H1 (cell line): ENCODE measurements at regions not wholly inside any gene's neighbourhood (a gene's known extent, or its start where the extent isn't known, plus 50 kb on each side); places are given as distances from the start of the nearest gene placed in this dataset.
A peak's percentile ranks its signal among the peaks of the same experiment; 100 is the strongest.

Source experiments
- CTCF ChIA-PET: fragments of 300-600 bp; sonication (Branson Sonifier 250); formaldehyde crosslinking; loops from one replicate; lab custom pipeline; 2021; ENCODE audit not compliant: partially characterized antibody; lab: Charles Lee
- POLR2A ChIA-PET: fragments of 300-600 bp; sonication (Branson Sonifier 250); formaldehyde crosslinking; loops from one replicate; lab custom pipeline; 2021; ENCODE audit warnings: inconsistent platforms; ENCODE audit not compliant: partially characterized antibody; lab: Charles Lee
- DNase-seq, 2 experiments: peaks; one replicate each; pipeline versions ENCODE4 v3.0.0 to v3.0.0-alpha.2; 2010 to 2022; ENCODE audit warnings: low spot score in 2 of 2, low read depth in 1 of 2, mixed read lengths in 1 of 2
- FAIRE-seq: peaks from 2 replicates; lab custom pipeline; 2011; peaks lifted over from hg19 to GRCh38; lab: Jason Lieb, UNC
- H2AFZ ChIP-seq: 2 replicates; pipeline ENCODE4 v1.8.1; 2012; ENCODE audit warnings: low read length, inconsistent platforms
- H2AK5ac ChIP-seq: 2 replicates; pipeline ENCODE4 v1.6.1; 2013; ENCODE audit warnings: low read depth, low read length
- H2BK120ac ChIP-seq: replicated peaks from 2 replicates; pipeline ENCODE3; 2013; ENCODE audit warnings: low read depth, low read length, inconsistent platforms
- H2BK12ac ChIP-seq: 2 replicates; pipeline ENCODE4 v1.6.1; 2013; ENCODE audit warnings: low read depth, low read length
- H2BK15ac ChIP-seq: 2 replicates; pipeline ENCODE4 v1.6.1; 2013; ENCODE audit warnings: low read length
- H2BK20ac ChIP-seq: 2 replicates; pipeline ENCODE4 v1.6.1; 2013; ENCODE audit warnings: low read length
- H2BK5ac ChIP-seq: 2 replicates; pipeline ENCODE4 v1.6.1; 2013; ENCODE audit warnings: low read depth, low read length
- H3K14ac ChIP-seq: 2 replicates; pipeline ENCODE4 v1.6.1; 2013; ENCODE audit warnings: inconsistent platforms; ENCODE audit not compliant: insufficient read length
- H3K18ac ChIP-seq: 2 replicates; pipeline ENCODE4 v1.6.1; 2013; ENCODE audit warnings: low read length; ENCODE audit errors: extremely low read depth
- H3K23ac ChIP-seq: 2 replicates; pipeline ENCODE4 v1.6.1; 2013; ENCODE audit warnings: inconsistent platforms; ENCODE audit not compliant: insufficient read length
- H3K23me2 ChIP-seq: 2 replicates; pipeline ENCODE4 v1.6.1; 2013; ENCODE audit warnings: low read depth, low read length
- H3K27ac ChIP-seq: 2 replicates; pipeline ENCODE4 v1.6.1; 2011; ENCODE audit warnings: low read depth, low read length, inconsistent platforms
- H3K27me3 ChIP-seq, 4 experiments: replicated peaks in 1 of 4; 1 replicate in 1 of 4; 2 replicates in 3 of 4; pipeline versions ENCODE4 v1.6.1 to v1.8.1; 2011 to 2013; ENCODE audit warnings: low read length in 3 of 4, mild to moderate bottlenecking in 3 of 4, inconsistent platforms in 2 of 4, mixed read lengths in 2 of 4, moderate library complexity in 1 of 4; ENCODE audit not compliant: control insufficient read depth in 3 of 4, insufficient read depth in 3 of 4; ENCODE audit errors: extremely low read depth in 1 of 4
- H3K36me3 ChIP-seq, 4 experiments: 2 replicates each; pipeline versions ENCODE4 v1.6.1 to v1.8.1; 2011 to 2013; ENCODE audit warnings: mild to moderate bottlenecking in 4 of 4, low read length in 3 of 4, moderate library complexity in 2 of 4, control low read depth in 1 of 4, inconsistent platforms in 1 of 4; ENCODE audit not compliant: insufficient read depth in 4 of 4, control insufficient read depth in 2 of 4
- H3K4ac ChIP-seq: replicated peaks from 2 replicates; pipeline ENCODE3; 2013; ENCODE audit warnings: low read length, low read depth, mixed read lengths, inconsistent platforms; ENCODE audit not compliant: insufficient read length
- H3K4me1 ChIP-seq, 4 experiments: replicated peaks in 1 of 4; 1 replicate in 1 of 4; 2 replicates in 3 of 4; pipeline versions ENCODE4 v1.6.1 to v1.8.1; 2011 to 2013; ENCODE audit warnings: low read length in 3 of 4, inconsistent platforms in 2 of 4, mixed read lengths in 1 of 4; ENCODE audit not compliant: insufficient read depth in 4 of 4, control insufficient read depth in 3 of 4
- H3K4me2 ChIP-seq, 2 experiments: 2 replicates each; pipeline versions ENCODE4 v1.6.1 to v1.8.1; 2011 to 2013; ENCODE audit warnings: low read depth in 2 of 2, low read length in 2 of 2, control low read depth in 1 of 2, inconsistent platforms in 1 of 2, mild to moderate bottlenecking in 1 of 2; ENCODE audit not compliant: insufficient read depth in 1 of 2
- H3K4me3 ChIP-seq, 4 experiments: fragments of 200-600, 300-600 bp in 1 of 4; sonication (generic), shearing (Covaris generic), sonication (Bioruptor Twin) in 1 of 4; 2 replicates each; pipeline versions ENCODE4 v1.5.1 to v1.8.1; 2011 to 2016; ENCODE audit warnings: low read length in 4 of 4, low read depth in 3 of 4, control low read depth in 2 of 4, inconsistent platforms in 2 of 4, mild to moderate bottlenecking in 2 of 4, mixed read lengths in 1 of 4, moderate library complexity in 1 of 4; ENCODE audit not compliant: insufficient read depth in 2 of 4; ENCODE audit errors: extremely low read depth in 1 of 4
- H3K56ac ChIP-seq: replicated peaks from 2 replicates; pipeline ENCODE3; 2013; ENCODE audit warnings: low read depth, mild to moderate bottlenecking, mixed read lengths, low read length, inconsistent platforms; ENCODE audit not compliant: insufficient read length
- H3K79me1 ChIP-seq: 2 replicates; pipeline ENCODE4 v1.6.1; 2013; ENCODE audit warnings: low read depth, low read length, control low read depth
- H3K79me2 ChIP-seq, 2 experiments: 2 replicates each; pipeline versions ENCODE4 v1.6.1 to v1.8.1; 2012 to 2013; ENCODE audit warnings: low read length in 2 of 2, mild to moderate bottlenecking in 2 of 2, inconsistent platforms in 1 of 2; ENCODE audit not compliant: insufficient read depth in 2 of 2, control insufficient read depth in 1 of 2
- H3K9ac ChIP-seq, 4 experiments: replicated peaks in 1 of 4; 1 replicate in 1 of 4; 2 replicates in 3 of 4; pipeline versions ENCODE4 v1.6.1 to v1.8.1; 2011 to 2013; ENCODE audit warnings: low read depth in 3 of 4, low read length in 3 of 4, control low read depth in 2 of 4, mild to moderate bottlenecking in 2 of 4, moderate library complexity in 2 of 4, inconsistent platforms in 1 of 4; ENCODE audit errors: extremely low read depth in 1 of 4
- H3K9me3 ChIP-seq, 2 experiments: 2 replicates each; pipeline versions ENCODE4 v1.6.1 to v1.8.1; 2012 to 2013; ENCODE audit warnings: mild to moderate bottlenecking in 2 of 2, moderate library complexity in 2 of 2, control low read depth in 1 of 2, inconsistent platforms in 1 of 2, low read depth in 1 of 2, low read length in 1 of 2, mixed read lengths in 1 of 2; ENCODE audit not compliant: insufficient read depth in 2 of 2
- H4K20me1 ChIP-seq, 2 experiments: replicated peaks in 1 of 2; 2 replicates each; pipeline versions ENCODE3 to v1.8.1; 2011 to 2013; ENCODE audit warnings: inconsistent platforms in 2 of 2, low read length in 2 of 2, mild to moderate bottlenecking in 1 of 2; ENCODE audit not compliant: insufficient read depth in 2 of 2, control insufficient read depth in 1 of 2
- H4K5ac ChIP-seq: 2 replicates; pipeline ENCODE4 v1.6.1; 2013; ENCODE audit warnings: low read length, low read depth, mixed read lengths, inconsistent platforms; ENCODE audit not compliant: insufficient read length
- H4K8ac ChIP-seq: 2 replicates; pipeline ENCODE4 v1.8.0; 2013; ENCODE audit warnings: mild to moderate bottlenecking, moderate library complexity, low read length, inconsistent platforms; ENCODE audit not compliant: insufficient read depth; ENCODE audit errors: extremely low read depth
- H4K91ac ChIP-seq: replicated peaks from 2 replicates; pipeline ENCODE3; 2013; ENCODE audit warnings: low read length, mixed read lengths, inconsistent platforms; ENCODE audit not compliant: insufficient read length
- CHD1 ChIP-seq: IDR thresholded peaks from 2 replicates; pipeline ENCODE4 v1.6.1; 2012; ENCODE audit warnings: low read depth, low read length, improper control_type of control experiment
- CTBP2 ChIP-seq: IDR thresholded peaks from 2 replicates; pipeline ENCODE4 v1.7.0; 2011; ENCODE audit warnings: borderline replicate concordance, mild to moderate bottlenecking, moderate library complexity, mixed read lengths, low read length; ENCODE audit not compliant: insufficient read depth, insufficient read length
- GABPA ChIP-seq: IDR thresholded peaks from 2 replicates; pipeline ENCODE4 v1.6.1; 2011; ENCODE audit warnings: mild to moderate bottlenecking, low read length, moderate library complexity, borderline replicate concordance; ENCODE audit not compliant: insufficient read depth
- JUN ChIP-seq: IDR thresholded peaks from 2 replicates; pipeline ENCODE4 v1.6.1; 2011; ENCODE audit warnings: low read depth, mild to moderate bottlenecking, improper control_type of control experiment, low read length
- JUND ChIP-seq: IDR thresholded peaks from 2 replicates; pipeline ENCODE4 v1.6.1; 2011; ENCODE audit warnings: mild to moderate bottlenecking, improper control_type of control experiment, low read length
- MAFK ChIP-seq: IDR thresholded peaks from 2 replicates; pipeline ENCODE4 v1.6.1; 2012; ENCODE audit warnings: low read depth, mild to moderate bottlenecking, improper control_type of control experiment, low read length
- NRF1 ChIP-seq: IDR thresholded peaks from 2 replicates; pipeline ENCODE4 v1.6.1; 2011; ENCODE audit warnings: mild to moderate bottlenecking, low read depth, low read length, improper control_type of control experiment
- PHF8 ChIP-seq: fragments of 200-600 bp; sonication (generic); conservative IDR thresholded peaks from 2 replicates; pipeline ENCODE4 v1.7.1; 2012; ENCODE audit warnings: low read depth, mild to moderate bottlenecking, inconsistent platforms, low read length, moderate library complexity
- RFX5 ChIP-seq: IDR thresholded peaks from 2 replicates; pipeline ENCODE4 v1.6.1; 2011; ENCODE audit warnings: low read depth, low read length, improper control_type of control experiment, borderline replicate concordance
- RNF2 ChIP-seq: fragments of 200-900, 300-1000 bp; sonication (generic); IDR thresholded peaks from 2 replicates; pipeline ENCODE4 v1.7.1; 2016; ENCODE audit warnings: borderline replicate concordance, low read depth, mild to moderate bottlenecking, antibody characterized with exemption, low read length; ENCODE audit not compliant: poor library complexity, severe bottlenecking; ENCODE audit errors: missing control alignments
- SAP30 ChIP-seq: fragments of 300-600 bp; sonication (generic); IDR thresholded peaks from 2 replicates; pipeline ENCODE4 v1.7.1; 2012; ENCODE audit warnings: low read length, moderate library complexity, mild to moderate bottlenecking, inconsistent platforms; ENCODE audit not compliant: insufficient read depth, insufficient replicate concordance
- TBP ChIP-seq: IDR thresholded peaks from 2 replicates; pipeline ENCODE4 v1.6.1; 2011; ENCODE audit warnings: low read depth, low read length, improper control_type of control experiment
- WGBS, 2 experiments: shearing (Covaris generic) in 1 of 2; methylation state at CpG; one replicate each; pipeline versions ENCODE4 v1.1.6 to v1.1.7; 2013 to 2015; ENCODE audit warnings: low lambda C conversion rate in 2 of 2, mixed read lengths in 2 of 2, inconsistent platforms in 1 of 2, low coverage in 1 of 2, missing lambda C conversion rate in 1 of 2; ENCODE audit not compliant: insufficient replicate concordance in 2 of 2, insufficient coverage in 1 of 2, insufficient read length in 1 of 2; ENCODE audit errors: extremely low coverage in 1 of 2, missing lambda C conversion rate in 1 of 2; 5-methylcytosine and 5-hydroxymethylcytosine counted together
- TF ChIP-seq, protein P1 (sequence below): IDR thresholded peaks from 2 replicates; pipeline ENCODE4 v1.6.1; 2012; ENCODE audit warnings: inconsistent platforms

DNA sequence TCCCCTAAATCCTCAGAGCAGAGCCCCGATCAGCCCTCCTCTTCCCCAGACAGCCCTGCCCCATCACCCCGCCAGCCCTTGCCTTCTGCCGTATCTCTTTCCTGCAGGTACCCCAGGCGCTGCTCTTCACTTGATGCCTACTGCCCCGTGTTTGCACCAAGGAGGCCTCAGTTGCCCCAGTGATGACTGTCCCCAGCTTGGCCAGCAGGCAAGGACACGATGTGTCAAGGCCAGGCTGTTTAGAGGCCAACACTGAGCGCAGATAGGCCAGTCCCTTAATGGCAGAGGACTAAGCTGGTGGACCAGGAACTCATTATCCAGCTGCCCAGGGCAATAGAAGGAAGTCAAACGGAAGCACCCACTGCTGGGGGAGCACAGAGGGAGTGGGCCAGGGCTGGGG is 68.4 kb downstream of the CAMK2N1 start:
- H2BK5ac ChIP-seq: no peak overlapping the region
- H4K5ac ChIP-seq: no peak overlapping the region
- no peak overlapping the region for H2BK15ac ChIP-seq
- WGBS, 2 experiments: 89% methylated on average over 8 of the region's 8 CpGs; no CpG with 5 or more reads in 1 of the 2 experiments
- no peak overlapping the region for H2AK5ac ChIP-seq
- H3K4me2 ChIP-seq: no peak overlapping the region
- no peak overlapping the region for H2BK12ac ChIP-seq
- H3K56ac ChIP-seq: no peak overlapping the region
- no peak overlapping the region for H4K91ac ChIP-seq
- no peaks in the 10 kb centered on the region for H4K20me1 ChIP-seq
- ChIA-PET POLR2A (interaction anchor here (1.0 kb wide), 1 partner anchor 78 kb away, joined by 3 read pairs; no protein-coding TSS in a partner anchor), CTCF (interaction anchor here (0.6 to 6.3 kb wide), 5 partner anchors 12 to 230 kb away, joined by 3 to 63 read pairs (median 3); no protein-coding TSS in a partner anchor)
- H3K4ac ChIP-seq: no peak overlapping the region
- H3K4me1 ChIP-seq: no peaks in the 10 kb centered on the region
- H2BK120ac ChIP-seq: no peak overlapping the region
- no peaks in the 10 kb centered on the region for H3K79me1 ChIP-seq
- H3K27me3 ChIP-seq: peaks cover 2 to 16% (median 4%) of the 10 kb centered on the region in 4 experiments; a peak in 5 of 7 replicates
- no peak for DNase-seq
- no peak for FAIRE-seq
- H3K23ac ChIP-seq: no peak overlapping the region
- H3K14ac ChIP-seq: no peak overlapping the region
- no peaks in the 10 kb centered on the region for H3K79me2 ChIP-seq
- H2AFZ ChIP-seq: no peak overlapping the region
- H3K9ac ChIP-seq: no peak overlapping the region
- H3K4me3 ChIP-seq: no peak overlapping the region
- H3K23me2 ChIP-seq: no peaks in the 10 kb centered on the region
- no peak overlapping the region for H3K18ac ChIP-seq
- peaks cover 0 to 3% of the 10 kb centered on the region in 2 experiments; a peak in 1 of 4 replicates for H3K9me3 ChIP-seq
- no peak overlapping the region for H3K27ac ChIP-seq
- H2BK20ac ChIP-seq: no peak overlapping the region
- 0 out of 2 replicates have a peak overlapping the region, but pooled peaks have one; percentile 35 for H4K8ac ChIP-seq
- no peaks in the 10 kb centered on the region for H3K36me3 ChIP-seq
- TF ChIP-seq MAFK: no peak
- TF ChIP-seq JUN: no peak
- no peak for TF ChIP-seq SAP30
- no peak for TF ChIP-seq TBP
- no peak for TF ChIP-seq RNF2
- no peak for TF ChIP-seq PHF8
- TF ChIP-seq NRF1: no peak
- TF ChIP-seq CHD1: no peak
- no peak for TF ChIP-seq RFX5
- TF ChIP-seq, protein P1, sequence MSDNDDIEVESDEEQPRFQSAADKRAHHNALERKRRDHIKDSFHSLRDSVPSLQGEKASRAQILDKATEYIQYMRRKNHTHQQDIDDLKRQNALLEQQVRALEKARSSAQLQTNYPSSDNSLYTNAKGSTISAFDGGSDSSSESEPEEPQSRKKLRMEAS: no peak
- no peak for TF ChIP-seq GABPA
- no peak for TF ChIP-seq JUND
- TF ChIP-seq CTBP2: no peak
